T-cell (primary cell): ENCODE measurements at regions not wholly inside any gene's neighbourhood (a gene's known extent, or its start where the extent isn't known, plus 50 kb on each side); places are given as distances from the start of the nearest gene placed in this dataset.

Experiments
- ATAC-seq, 4 experiments: fragments of 200-7000 bp in 3 of 4; fragments of 150-1000 bp in 1 of 4; cut with Tn5 transposase; replicated peaks in 1 of 4; 1 replicate in 3 of 4; 2 replicates in 1 of 4; pipeline ENCODE4 v1.10.0; 2021; ENCODE audit warnings: moderate library complexity in 3 of 4, mild to moderate bottlenecking in 2 of 4, moderate number of reproducible peaks in 1 of 4
- CTCF ChIA-PET, 2 donors: fragments of 300-600 bp; sonication (Branson Sonifier 250); formaldehyde crosslinking; loops; one replicate each; lab custom pipeline; 2022; ENCODE audit warnings: antibody characterized with exemption in 2 of 2; lab: Charles Lee
- POLR2A ChIA-PET, 2 donors: fragments of 300-600 bp; sonication (Branson Sonifier 250); formaldehyde crosslinking; loops; one replicate each; lab custom pipeline; 2022; ENCODE audit warnings: antibody characterized with exemption in 2 of 2; lab: Charles Lee
- DNase-seq, 35 experiments: peaks; one replicate each; pipeline versions ENCODE4 v3.0.0 to v3.0.0-alpha.2; 2013 to 2023
- H3K27ac ChIP-seq: one replicate; pipeline ENCODE4 v1.5.1; 2013; ENCODE audit warnings: low read length
- H3K27me3 ChIP-seq, 2 experiments: replicated peaks in 1 of 2; 1 replicate in 1 of 2; 2 replicates in 1 of 2; pipeline versions ENCODE4 v1.6.1 to v1.7.0; 2013; ENCODE audit warnings: low read length in 1 of 2, mixed read lengths in 1 of 2; ENCODE audit not compliant: control insufficient read depth in 2 of 2, insufficient read depth in 2 of 2; ENCODE audit errors: extremely low read depth in 1 of 2
- H3K36me3 ChIP-seq, 2 donors: 1 replicate in 1 of 2; 2 replicates in 1 of 2; pipeline versions ENCODE4 v1.6.1 to v1.7.0; 2013; ENCODE audit warnings: low read length in 1 of 2; ENCODE audit not compliant: control insufficient read depth in 2 of 2, insufficient read depth in 1 of 2; ENCODE audit errors: extremely low read depth in 1 of 2
- H3K4me1 ChIP-seq, 2 experiments: 1 replicate in 1 of 2; 2 replicates in 1 of 2; pipeline versions ENCODE4 v1.6.1 to v1.7.0; 2013; ENCODE audit warnings: low read length in 2 of 2, mixed read lengths in 1 of 2; ENCODE audit not compliant: insufficient read depth in 2 of 2, control insufficient read depth in 1 of 2; ENCODE audit errors: extremely low read depth in 1 of 2
- H3K4me3 ChIP-seq, 2 donors: 1 replicate in 1 of 2; 2 replicates in 1 of 2; pipeline versions ENCODE4 v1.5.1 to v1.7.0; 2013; ENCODE audit warnings: mild to moderate bottlenecking in 2 of 2, low read length in 1 of 2, moderate library complexity in 1 of 2; ENCODE audit not compliant: control insufficient read depth in 1 of 2; ENCODE audit errors: extremely low read depth in 1 of 2
- H3K9me3 ChIP-seq: 2 replicates; pipeline ENCODE4 v1.7.0; 2013
- H3K27ac Mint-ChIP-seq, 2 donors: one replicate each; pipeline ENCODE4 v1.8.0; 2020 to 2021; ENCODE audit warnings: mild to moderate bottlenecking in 2 of 2, mixed read lengths in 2 of 2
- H3K27me3 Mint-ChIP-seq, 2 donors: one replicate each; pipeline ENCODE4 v1.8.0; 2021 to 2022; ENCODE audit warnings: mixed read lengths in 2 of 2
- H3K36me3 Mint-ChIP-seq: one replicate; pipeline ENCODE4 v1.8.0; 2021; ENCODE audit warnings: mixed read lengths
- H3K4me1 Mint-ChIP-seq, 3 donors: one replicate each; pipeline ENCODE4 v1.8.0; 2020 to 2022; ENCODE audit warnings: mixed read lengths in 3 of 3, mild to moderate bottlenecking in 1 of 3
- H3K4me3 Mint-ChIP-seq, 3 donors: one replicate each; pipeline ENCODE4 v1.8.0; 2020 to 2022; ENCODE audit warnings: mild to moderate bottlenecking in 3 of 3, mixed read lengths in 3 of 3, moderate library complexity in 3 of 3
- H3K9me3 Mint-ChIP-seq, 3 donors: one replicate each; pipeline ENCODE4 v1.8.0; 2020 to 2022; ENCODE audit warnings: mixed read lengths in 3 of 3
- WGBS: methylation state at CpG from one replicate; pipeline ENCODE4 v1.1.5; 2013; ENCODE audit warnings: missing lambda C conversion rate; ENCODE audit not compliant: insufficient coverage; 5-methylcytosine and 5-hydroxymethylcytosine counted together

GRCh38 chr11:15497366-15497765, 382.6 kb downstream of the INSC start:
- H3K36me3 ChIP-seq: no peaks in the 10 kb centered on the region
- Mint-ChIP-seq H3K36me3 (no peaks in the 10 kb centered on the region), H3K4me3 (no peak overlapping the region), H3K9me3 (peaks cover 0 to 8% (median 0%) of the 10 kb centered on the region in 3 donors), H3K27ac (no peak overlapping the region), H3K4me1 (no peaks in the 10 kb centered on the region), H3K27me3 (peaks cover 0 to 3% of the 10 kb centered on the region in 2 donors)
- ChIA-PET CTCF (interaction anchor here in 1 of 2 donors (0.9 kb wide), 1 partner anchor 10 kb away, joined by 3 read pairs; no protein-coding TSS in a partner anchor), POLR2A (no interaction called here)
- H3K9me3 ChIP-seq: no peaks in the 10 kb centered on the region
- no peaks in the 10 kb centered on the region for H3K27me3 ChIP-seq
- no peaks in the 10 kb centered on the region for H3K4me1 ChIP-seq
- ATAC-seq (no peak), DNase-seq (no peak)
- H3K27ac ChIP-seq: no peak overlapping the region
- H3K4me3 ChIP-seq: no peak overlapping the region
- 85% methylated on average over 2 of the region's 5 CpGs for WGBS

- H3K27me3 Mint-ChIP-seq: peaks cover 0 to 3% of the 10 kb centered on the region in 2 donors
- no peak overlapping the region for H3K27ac Mint-ChIP-seq
- no peak overlapping the region for H3K4me3 Mint-ChIP-seq
- ATAC-seq (no peak), DNase-seq (no peak)
- peaks cover 0 to 8% (median 7%) of the 10 kb centered on the region in 3 donors for H3K9me3 Mint-ChIP-seq
- no peaks in the 10 kb centered on the region for H3K36me3 ChIP-seq
- H3K36me3 Mint-ChIP-seq: no peaks in the 10 kb centered on the region
- H3K27ac ChIP-seq: no peak overlapping the region
- H3K4me1 Mint-ChIP-seq: no peaks in the 10 kb centered on the region
- no peaks in the 10 kb centered on the region for H3K9me3 ChIP-seq
- ChIA-PET CTCF (no interaction called here), POLR2A (no interaction called here)
- H3K4me3 ChIP-seq: no peak overlapping the region
- H3K27me3 ChIP-seq: no peaks in the 10 kb centered on the region
- H3K4me1 ChIP-seq: no peaks in the 10 kb centered on the region
- WGBS: no CpG with 5 or more reads among the region's 3 CpGs
Measured at GRCh38 chr11:15499674-15500073, 385.0 kb downstream of the INSC start.

GRCh38 chr11:15500643-15501042, 385.9 kb downstream of the INSC start:
- Histone ChIP-seq H3K36me3 (no peaks in the 10 kb centered on the region), H3K9me3 (no peaks in the 10 kb centered on the region), H3K27ac (no peak overlapping the region), H3K27me3 (no peaks in the 10 kb centered on the region), H3K4me1 (no peaks in the 10 kb centered on the region), H3K4me3 (no peak overlapping the region)
- no peak overlapping the region for H3K4me3 Mint-ChIP-seq
- peaks cover 0 to 3% of the 10 kb centered on the region in 2 donors for H3K27me3 Mint-ChIP-seq
- DNase-seq (no peak), ATAC-seq (no peak)
- ChIA-PET CTCF (no interaction called here), POLR2A (no interaction called here)
- H3K36me3 Mint-ChIP-seq: no peaks in the 10 kb centered on the region
- H3K4me1 Mint-ChIP-seq: no peaks in the 10 kb centered on the region
- no peak overlapping the region for H3K27ac Mint-ChIP-seq
- peaks cover 0 to 8% (median 7%) of the 10 kb centered on the region in 3 donors for H3K9me3 Mint-ChIP-seq
- no CpG with 5 or more reads among the region's 4 CpGs for WGBS

- ChIA-PET CTCF (no interaction called here), POLR2A (no interaction called here)
- Mint-ChIP-seq H3K4me3 (no peak overlapping the region), H3K27ac (no peak overlapping the region), H3K36me3 (no peaks in the 10 kb centered on the region), H3K4me1 (no peaks in the 10 kb centered on the region), H3K9me3 (peaks cover 0 to 8% (median 7%) of the 10 kb centered on the region in 3 donors), H3K27me3 (peaks cover 2 to 3% of the 10 kb centered on the region in 2 donors)
- ATAC-seq (no peak), DNase-seq (no peak)
- Histone ChIP-seq H3K4me3 (no peak overlapping the region), H3K4me1 (no peaks in the 10 kb centered on the region), H3K36me3 (no peaks in the 10 kb centered on the region), H3K27me3 (no peaks in the 10 kb centered on the region), H3K27ac (no peak overlapping the region), H3K9me3 (no peaks in the 10 kb centered on the region)
- WGBS: 59% methylated on average over 3 of the region's 7 CpGs
Measured at GRCh38 chr11:15501566-15501965, 386.8 kb downstream of the INSC start.

DNA sequence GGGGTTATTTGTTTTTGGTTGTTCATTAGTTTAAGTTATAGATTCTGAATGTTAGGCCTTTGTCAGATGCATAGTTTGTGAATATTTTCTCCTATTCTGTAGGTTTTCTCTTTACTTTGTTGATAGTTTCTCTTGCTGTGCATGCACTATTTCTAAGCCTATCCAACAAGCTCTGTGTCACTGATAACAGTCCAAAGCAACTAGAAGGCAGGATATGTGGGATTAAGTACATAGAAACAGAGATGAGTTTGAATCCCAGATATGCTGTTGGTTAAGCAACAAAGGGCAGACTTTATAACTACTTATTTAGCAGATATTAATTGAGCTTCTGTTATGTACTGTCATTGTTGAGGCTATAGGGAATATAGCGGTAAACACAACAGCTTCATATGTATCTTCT, 390.4 kb downstream of the INSC start:
- Mint-ChIP-seq H3K36me3 (no peaks in the 10 kb centered on the region), H3K4me1 (no peaks in the 10 kb centered on the region), H3K27me3 (peaks cover 0 to 2% of the 10 kb centered on the region in 2 donors), H3K4me3 (no peak overlapping the region), H3K9me3 (peaks cover 0 to 20% (median 11%) of the 10 kb centered on the region in 3 donors), H3K27ac (no peak overlapping the region)
- Histone ChIP-seq H3K4me1 (no peaks in the 10 kb centered on the region), H3K4me3 (no peak overlapping the region), H3K9me3 (no peaks in the 10 kb centered on the region), H3K36me3 (no peaks in the 10 kb centered on the region), H3K27me3 (no peaks in the 10 kb centered on the region), H3K27ac (no peak overlapping the region)
- ChIA-PET POLR2A (no interaction called here), CTCF (interaction anchor here in 1 of 2 donors (0.6 kb wide), 1 partner anchor 256 kb away, joined by 6 read pairs; no protein-coding TSS in a partner anchor)
- no peak for ATAC-seq
- DNase-seq: no peak
- WGBS: no CpG with 5 or more reads among the region's 1 CpG

DNA sequence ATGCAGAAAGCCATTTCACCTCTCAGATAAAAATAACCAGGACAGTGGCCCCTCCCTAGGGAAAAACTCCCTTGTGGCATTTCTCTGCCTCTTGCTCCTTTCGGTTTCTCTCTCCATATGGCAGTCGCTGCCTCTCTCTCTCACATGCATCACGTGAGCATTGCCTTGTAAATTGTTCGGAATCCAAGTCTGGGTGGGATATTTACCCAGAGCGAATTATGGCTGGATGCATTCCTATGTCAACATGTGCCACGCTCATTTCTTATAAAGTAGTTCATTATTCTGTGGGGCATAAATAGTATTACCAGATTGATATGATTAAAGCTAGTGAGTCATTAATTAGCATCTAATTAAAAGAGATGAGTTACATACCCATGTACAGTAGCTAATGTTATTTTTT, 392.9 kb downstream of the INSC start:
- no peak for ATAC-seq

GRCh38 chr11:15509082-15509481, 394.4 kb downstream of the INSC start:
- 100% methylated on average over 1 of the region's 2 CpGs for WGBS
- DNase-seq: no peak
- Mint-ChIP-seq H3K27ac (no peak overlapping the region), H3K36me3 (no peaks in the 10 kb centered on the region), H3K4me1 (no peaks in the 10 kb centered on the region), H3K4me3 (no peak overlapping the region), H3K27me3 (peaks cover 0 to 2% of the 10 kb centered on the region in 2 donors), H3K9me3 (peaks cover 0 to 13% (median 13%) of the 10 kb centered on the region in 3 donors)
- Histone ChIP-seq H3K36me3 (no peaks in the 10 kb centered on the region), H3K27me3 (peaks cover 0 to 2% of the 10 kb centered on the region in 2 experiments), H3K27ac (no peak overlapping the region), H3K9me3 (no peaks in the 10 kb centered on the region), H3K4me1 (no peaks in the 10 kb centered on the region), H3K4me3 (no peak overlapping the region)
- no peak for ATAC-seq
- ChIA-PET POLR2A (no interaction called here), CTCF (no interaction called here)

More for the DNA sequence above, 392.9 kb downstream of the INSC start:
- Histone ChIP-seq H3K9me3 (no peaks in the 10 kb centered on the region), H3K4me3 (no peak overlapping the region), H3K36me3 (no peaks in the 10 kb centered on the region), H3K4me1 (no peaks in the 10 kb centered on the region), H3K27ac (no peak overlapping the region), H3K27me3 (peaks cover 0 to 2% of the 10 kb centered on the region in 2 experiments)
- H3K4me3 Mint-ChIP-seq: no peak overlapping the region
- H3K27me3 Mint-ChIP-seq: peaks cover 0 to 2% of the 10 kb centered on the region in 2 donors
- DNase-seq: no peak
- no peak overlapping the region for H3K27ac Mint-ChIP-seq
- no peaks in the 10 kb centered on the region for H3K4me1 Mint-ChIP-seq
- CTCF ChIA-PET: no interaction called here
- WGBS: no CpG with 5 or more reads among the region's 6 CpGs
- H3K36me3 Mint-ChIP-seq: no peaks in the 10 kb centered on the region
- H3K9me3 Mint-ChIP-seq: peaks cover 0 to 17% (median 14%) of the 10 kb centered on the region in 3 donors
- POLR2A ChIA-PET: no interaction called here
